Gastrocnemius medialis (tissue), 4 donors: ENCODE measurements at regions not wholly inside any gene's neighbourhood (a gene's known extent, or its start where the extent isn't known, plus 50 kb on each side); places are given as distances from the start of the nearest gene placed in this dataset.

ENCODE experiments used
- ATAC-seq, 2 donors: fragments of 150-250 bp; one replicate each; pipeline ENCODE4 v1.9.1; 2016
- DNase-seq, 2 donors: peaks; one replicate each; pipeline ENCODE4 v3.0.0-alpha.2; 2019
- H3K27ac ChIP-seq, 4 donors: fragments of 200-600 bp; sonication (generic); 1 replicate in 1 of 4; 2 replicates in 3 of 4; pipeline ENCODE4 v1.5.1; 2016 to 2018; ENCODE audit warnings: mild to moderate bottlenecking in 2 of 4, moderate library complexity in 1 of 4
- H3K27me3 ChIP-seq, 3 donors: fragments of 200-600 bp; sonication (generic) in 2 of 3; 1 replicate in 1 of 3; 2 replicates in 2 of 3; pipeline versions ENCODE4 v1.5.1 to v1.6.0; 2016 to 2019; ENCODE audit warnings: mild to moderate bottlenecking in 1 of 3, moderate library complexity in 1 of 3
- H3K36me3 ChIP-seq, 2 donors: fragments of 200-600 bp; sonication (generic) in 1 of 2; one replicate each; pipeline ENCODE4 v1.5.1; 2017 to 2018
- H3K4me1 ChIP-seq, 2 donors: fragments of 200-600 bp; sonication (generic) in 1 of 2; one replicate each; pipeline ENCODE4 v1.5.1; 2016 to 2017; ENCODE audit warnings: mild to moderate bottlenecking in 2 of 2
- H3K4me3 ChIP-seq, 4 donors: fragments of 200-600 bp; sonication (generic) in 3 of 4; 1 replicate in 1 of 4; 2 replicates in 3 of 4; pipeline ENCODE4 v1.5.1; 2016 to 2019; ENCODE audit warnings: mild to moderate bottlenecking in 2 of 4
- H3K9me3 ChIP-seq, 3 donors: fragments of 200-600 bp; sonication (generic) in 2 of 3; 1 replicate in 1 of 3; 2 replicates in 2 of 3; pipeline ENCODE4 v1.5.1; 2016 to 2019
- POLR2A ChIP-seq, 2 donors: fragments of 450-650 bp; IDR thresholded peaks; one replicate each; pipeline ENCODE4 v1.6.1; 2017; ENCODE audit warnings: antibody characterized with exemption in 2 of 2, mild to moderate bottlenecking in 2 of 2, moderate library complexity in 2 of 2
- in situ Hi-C, 4 donors: fragments of 200-750 bp; cut with MboI; loops; one replicate each; pipeline versions ENCODE4 v1.15.0 to v1.8.0; 2017; ENCODE audit warnings: low sequenced_read_pairs in 4 of 4
- intact Hi-C: fragments of 100-400 bp; cut with DNase I; formaldehyde crosslinking; loops from one replicate; pipeline ENCODE4 v1.15.1; 2023; ENCODE audit warnings: low total_unique reads
- TF ChIP-seq, protein P1 (sequence below), 5 experiments: fragments of 450-650 bp in 3 of 5; fragments of 200-600 bp in 2 of 5; sonication (generic) in 2 of 5; IDR thresholded peaks in 4 of 5; conservative IDR thresholded peaks in 1 of 5; 1 replicate in 4 of 5; 2 replicates in 1 of 5; pipeline ENCODE4 v1.5.1; 2016 to 2019; ENCODE audit warnings: antibody characterized with exemption in 5 of 5, mild to moderate bottlenecking in 3 of 5, moderate library complexity in 3 of 5

- no peak for TF ChIP-seq POLR2A (IDR thresholded peaks at IDR 0.05)
- TF ChIP-seq, protein P1, sequence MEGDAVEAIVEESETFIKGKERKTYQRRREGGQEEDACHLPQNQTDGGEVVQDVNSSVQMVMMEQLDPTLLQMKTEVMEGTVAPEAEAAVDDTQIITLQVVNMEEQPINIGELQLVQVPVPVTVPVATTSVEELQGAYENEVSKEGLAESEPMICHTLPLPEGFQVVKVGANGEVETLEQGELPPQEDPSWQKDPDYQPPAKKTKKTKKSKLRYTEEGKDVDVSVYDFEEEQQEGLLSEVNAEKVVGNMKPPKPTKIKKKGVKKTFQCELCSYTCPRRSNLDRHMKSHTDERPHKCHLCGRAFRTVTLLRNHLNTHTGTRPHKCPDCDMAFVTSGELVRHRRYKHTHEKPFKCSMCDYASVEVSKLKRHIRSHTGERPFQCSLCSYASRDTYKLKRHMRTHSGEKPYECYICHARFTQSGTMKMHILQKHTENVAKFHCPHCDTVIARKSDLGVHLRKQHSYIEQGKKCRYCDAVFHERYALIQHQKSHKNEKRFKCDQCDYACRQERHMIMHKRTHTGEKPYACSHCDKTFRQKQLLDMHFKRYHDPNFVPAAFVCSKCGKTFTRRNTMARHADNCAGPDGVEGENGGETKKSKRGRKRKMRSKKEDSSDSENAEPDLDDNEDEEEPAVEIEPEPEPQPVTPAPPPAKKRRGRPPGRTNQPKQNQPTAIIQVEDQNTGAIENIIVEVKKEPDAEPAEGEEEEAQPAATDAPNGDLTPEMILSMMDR (IDR thresholded peaks at IDR 0.05 in 4 of 5, conservative IDR thresholded peaks at IDR 0.05 in 1 of 5): no peak
- Histone ChIP-seq H3K27me3 (no peaks in the 10 kb centered on the region), H3K4me1 (no peaks in the 10 kb centered on the region), H3K9me3 (no peaks in the 10 kb centered on the region), H3K27ac (no peak overlapping the region), H3K4me3 (no peak overlapping the region), H3K36me3 (no peaks in the 10 kb centered on the region)
- ATAC-seq: no peak
- intact Hi-C loops: no loop called here
- in situ Hi-C loops: no loop called here
- DNase-seq: no peak
Observed at GRCh38 chr5:51495672-51496071, 112.4 kb downstream of the ISL1 start.

- no peak for TF ChIP-seq POLR2A (IDR thresholded peaks at IDR 0.05)
- TF ChIP-seq, protein P1 (IDR thresholded peaks at IDR 0.05 in 4 of 5, conservative IDR thresholded peaks at IDR 0.05 in 1 of 5): no peak
- Histone ChIP-seq H3K36me3 (no peaks in the 10 kb centered on the region), H3K27ac (no peak overlapping the region), H3K27me3 (no peaks in the 10 kb centered on the region), H3K4me3 (no peak overlapping the region), H3K4me1 (no peaks in the 10 kb centered on the region), H3K9me3 (no peaks in the 10 kb centered on the region)
- in situ Hi-C loops: no loop called here
- intact Hi-C loops: no loop called here
- ATAC-seq (no peak), DNase-seq (no peak)
Observed at GRCh38 chr5:51517838-51518237, 134.6 kb downstream of the ISL1 start.

GRCh38 chr5:51518607-51519006 lies 135.4 kb downstream of the ISL1 start:
- H3K36me3 ChIP-seq: no peaks in the 10 kb centered on the region
- DNase-seq (no peak), ATAC-seq (no peak)
- in situ Hi-C loops (no loop called here), intact Hi-C loops (no loop called here)
- H3K27me3 ChIP-seq: no peaks in the 10 kb centered on the region
- TF ChIP-seq POLR2A (IDR thresholded peaks at IDR 0.05): no peak
- TF ChIP-seq, protein P1 (IDR thresholded peaks at IDR 0.05 in 4 of 5, conservative IDR thresholded peaks at IDR 0.05 in 1 of 5): no peak
- H3K9me3 ChIP-seq: no peaks in the 10 kb centered on the region
- no peak overlapping the region for H3K4me3 ChIP-seq
- H3K27ac ChIP-seq: no peak overlapping the region
- no peaks in the 10 kb centered on the region for H3K4me1 ChIP-seq

DNA sequence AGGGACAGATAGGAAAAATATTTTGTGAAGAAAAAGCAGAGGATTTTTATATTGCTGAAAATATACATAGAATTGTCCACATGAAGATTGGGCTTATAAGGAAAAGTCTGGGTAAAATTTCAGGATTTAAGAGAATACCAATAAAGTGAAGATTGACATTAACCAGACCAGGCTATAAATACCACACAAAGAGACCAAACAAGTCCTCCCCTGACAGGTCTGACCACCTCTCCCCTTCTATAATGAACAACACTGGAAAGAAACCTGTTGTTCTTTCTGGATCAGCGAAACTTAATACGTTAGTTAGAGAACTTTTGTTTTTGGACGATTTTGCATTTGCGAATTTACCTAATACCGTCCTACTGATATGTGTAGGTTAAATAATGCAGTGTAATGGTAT lies 138.3 kb downstream of the ISL1 start:
- Histone ChIP-seq H3K36me3 (no peaks in the 10 kb centered on the region), H3K4me1 (no peaks in the 10 kb centered on the region), H3K27ac (no peak overlapping the region), H3K27me3 (no peaks in the 10 kb centered on the region), H3K4me3 (no peak overlapping the region), H3K9me3 (no peaks in the 10 kb centered on the region)
- TF ChIP-seq POLR2A (IDR thresholded peaks at IDR 0.05): no peak
- TF ChIP-seq, protein P1 (IDR thresholded peaks at IDR 0.05 in 4 of 5, conservative IDR thresholded peaks at IDR 0.05 in 1 of 5): no peak
- no peak for ATAC-seq
- intact Hi-C loops (no loop called here), in situ Hi-C loops (no loop called here)
- DNase-seq: no peak

GRCh38 chr5:51539232-51539631 lies 156.0 kb downstream of the ISL1 start:
- intact Hi-C loops (no loop called here), in situ Hi-C loops (no loop called here)
- DNase-seq: no peak

More at GRCh38 chr5:51539232-51539631, 156.0 kb downstream of the ISL1 start:
- Histone ChIP-seq H3K27me3 (no peaks in the 10 kb centered on the region), H3K4me3 (no peak overlapping the region), H3K36me3 (no peaks in the 10 kb centered on the region), H3K9me3 (no peaks in the 10 kb centered on the region), H3K27ac (no peak overlapping the region), H3K4me1 (no peaks in the 10 kb centered on the region)
- TF ChIP-seq POLR2A (IDR thresholded peaks at IDR 0.05): no peak
- TF ChIP-seq, protein P1 (IDR thresholded peaks at IDR 0.05 in 4 of 5, conservative IDR thresholded peaks at IDR 0.05 in 1 of 5): no peak
- ATAC-seq: no peak
